Endothelial cell of umbilical vein (primary cell): ENCODE measurements at regions not wholly inside any gene's neighbourhood (a gene's known extent, or its start where the extent isn't known, plus 50 kb on each side); places are given as distances from the start of the nearest gene placed in this dataset.

Experiments used
- BruUV-seq: library from RNA; stranded (reverse); fragments of 400-500 nt; replicated peaks from 2 replicates; lab custom pipeline; 2021; lab: Mats Ljungman, UMichigan
- CTCF ChIA-PET: fragments of 300-600, 350-600 bp; sonication (Branson Sonifier 250); formaldehyde crosslinking; loops from one replicate; lab custom pipeline; 2021; ENCODE audit warnings: antibody characterized with exemption, inconsistent platforms; lab: Charles Lee
- POLR2A ChIA-PET: fragments of 300-600, 350-600 bp; sonication (Branson Sonifier 250); formaldehyde crosslinking; loops from one replicate; lab custom pipeline; 2021; ENCODE audit warnings: antibody characterized with exemption, inconsistent platforms; lab: Charles Lee
- DNase-seq: peaks from one replicate; pipeline ENCODE4 v3.0.0-alpha.2; 2011; ENCODE audit warnings: low read depth, low spot score
- FAIRE-seq: peaks from 2 replicates; lab custom pipeline; 2011; peaks lifted over from hg19 to GRCh38; lab: Jason Lieb, UNC
- H2AFZ ChIP-seq: 2 replicates; pipeline ENCODE4 v1.6.0; 2012; ENCODE audit warnings: low read depth, low read length, control low read depth, inconsistent platforms
- H3K27ac ChIP-seq: 2 replicates; pipeline ENCODE4 v1.5.1; 2011; ENCODE audit warnings: low read depth, mild to moderate bottlenecking, control low read depth, low read length, moderate library complexity; ENCODE audit not compliant: insufficient read depth
- H3K27me3 ChIP-seq, 2 experiments: 2 replicates each; pipeline versions ENCODE4 v1.6.0 to v1.6.1; 2011; ENCODE audit warnings: low read length in 2 of 2, mixed read lengths in 1 of 2; ENCODE audit not compliant: control insufficient read depth in 2 of 2, insufficient read depth in 2 of 2
- H3K36me3 ChIP-seq, 2 experiments: 2 replicates in 1 of 2; 3 replicates in 1 of 2; pipeline ENCODE4 v1.5.1; 2011; ENCODE audit warnings: low read length in 2 of 2, mild to moderate bottlenecking in 1 of 2, moderate library complexity in 1 of 2; ENCODE audit not compliant: control insufficient read depth in 2 of 2, insufficient read depth in 2 of 2; ENCODE audit errors: extremely low read depth in 1 of 2
- H3K4me1 ChIP-seq: 3 replicates; pipeline ENCODE4 v1.5.1; 2011; ENCODE audit warnings: mild to moderate bottlenecking, low read length; ENCODE audit not compliant: control insufficient read depth, insufficient read depth; ENCODE audit errors: extremely low read depth
- H3K4me2 ChIP-seq: 2 replicates; pipeline ENCODE4 v1.6.1; 2011; ENCODE audit warnings: low read length, control low read depth, mixed read lengths; ENCODE audit not compliant: insufficient read depth
- H3K4me3 ChIP-seq, 3 experiments: fragments of 200-600 bp in 1 of 3; sonication (generic), shearing (Covaris generic) in 1 of 3; replicated peaks in 1 of 3; 2 replicates each; pipeline ENCODE4 v1.5.1; 2011 to 2016; ENCODE audit warnings: control low read depth in 3 of 3, low read length in 3 of 3, mild to moderate bottlenecking in 2 of 3, inconsistent platforms in 1 of 3, low read depth in 1 of 3, moderate library complexity in 1 of 3; ENCODE audit not compliant: insufficient read depth in 1 of 3
- H3K79me2 ChIP-seq: 2 replicates; pipeline ENCODE4 v1.6.0; 2012; ENCODE audit warnings: low read length, inconsistent platforms; ENCODE audit not compliant: control insufficient read depth, insufficient read depth
- H3K9ac ChIP-seq: replicated peaks from 2 replicates; pipeline ENCODE3; 2011; ENCODE audit warnings: low read length, control low read depth; ENCODE audit not compliant: insufficient read depth; ENCODE audit errors: extremely low read depth
- H3K9me1 ChIP-seq: replicated peaks from 3 replicates; pipeline ENCODE4 v1.6.0; 2011; ENCODE audit warnings: mild to moderate bottlenecking, low read length; ENCODE audit not compliant: control insufficient read depth, insufficient read depth; ENCODE audit errors: extremely low read depth
- H3K9me3 ChIP-seq: replicated peaks from 2 replicates; pipeline ENCODE4 v1.5.1; 2012; ENCODE audit warnings: low read length, inconsistent platforms; ENCODE audit not compliant: control insufficient read depth, insufficient read depth
- H4K20me1 ChIP-seq: replicated peaks from 2 replicates; pipeline ENCODE3; 2011; ENCODE audit warnings: mild to moderate bottlenecking, low read length; ENCODE audit not compliant: control insufficient read depth, insufficient read depth; ENCODE audit errors: extremely low read depth
- EZH2 ChIP-seq: IDR thresholded peaks from 2 replicates; pipeline ENCODE4 v1.6.1; 2012; ENCODE audit warnings: borderline replicate concordance, low read depth, mild to moderate bottlenecking, moderate library complexity, low read length, inconsistent platforms; ENCODE audit not compliant: severe bottlenecking
- FOS ChIP-seq: IDR thresholded peaks from 2 replicates; pipeline ENCODE4 v1.6.1; 2011; ENCODE audit warnings: mild to moderate bottlenecking, low read length, moderate library complexity, borderline replicate concordance; ENCODE audit not compliant: insufficient read depth
- GATA2 ChIP-seq: IDR thresholded peaks from 2 replicates; pipeline ENCODE4 v1.7.0; 2011; ENCODE audit warnings: low read depth, mild to moderate bottlenecking, moderate library complexity, mixed read lengths, low read length; ENCODE audit not compliant: insufficient read length, insufficient read depth
- JUN ChIP-seq: IDR thresholded peaks from 2 replicates; pipeline ENCODE4 v1.6.1; 2011; ENCODE audit warnings: borderline replicate concordance, low read depth; ENCODE audit not compliant: insufficient read length, insufficient read depth
- MYC ChIP-seq: IDR thresholded peaks from one replicate; pipeline ENCODE4 v1.6.1; 2011; ENCODE audit warnings: mild to moderate bottlenecking, low read depth, low read length
- POLR2A ChIP-seq: IDR thresholded peaks from 2 replicates; pipeline ENCODE4 v1.6.1; 2012; ENCODE audit warnings: low read depth, mild to moderate bottlenecking, control low read depth, low read length
- POLR2AphosphoS5 ChIP-seq: IDR thresholded peaks from 2 replicates; pipeline ENCODE4 v1.6.1; 2012; ENCODE audit warnings: low read depth, mild to moderate bottlenecking, control low read depth, low read length, moderate library complexity; ENCODE audit not compliant: insufficient read depth
- dilution Hi-C: fragments of 300-500 bp; cut with MboI; formaldehyde crosslinking; loops from one replicate; pipeline ENCODE4 v1.15.0; 2019; ENCODE audit warnings: low sequenced_read_pairs; ENCODE audit not compliant: extremely low pct_ligation_motif_present
- intact Hi-C: fragments of 100-400 bp; cut with micrococcal nuclease; formaldehyde crosslinking; loops from one replicate; pipeline ENCODE4 v1.10.0; 2022
- TF ChIP-seq, protein P1 (sequence below): IDR thresholded peaks from 2 replicates; pipeline ENCODE4 v1.6.1; 2011; ENCODE audit not compliant: insufficient read depth, insufficient read length
- TF ChIP-seq, protein P2 (sequence below), 2 donors: IDR thresholded peaks; 1 replicate in 1 of 2; 2 replicates in 1 of 2; pipeline ENCODE4 v1.5.1; 2011; ENCODE audit warnings: low read length in 2 of 2, mild to moderate bottlenecking in 2 of 2, moderate library complexity in 2 of 2, control low read depth in 1 of 2, inconsistent platforms in 1 of 2, low read depth in 1 of 2; ENCODE audit not compliant: insufficient read depth in 1 of 2; ENCODE audit errors: extremely low read depth in 1 of 2

DNA sequence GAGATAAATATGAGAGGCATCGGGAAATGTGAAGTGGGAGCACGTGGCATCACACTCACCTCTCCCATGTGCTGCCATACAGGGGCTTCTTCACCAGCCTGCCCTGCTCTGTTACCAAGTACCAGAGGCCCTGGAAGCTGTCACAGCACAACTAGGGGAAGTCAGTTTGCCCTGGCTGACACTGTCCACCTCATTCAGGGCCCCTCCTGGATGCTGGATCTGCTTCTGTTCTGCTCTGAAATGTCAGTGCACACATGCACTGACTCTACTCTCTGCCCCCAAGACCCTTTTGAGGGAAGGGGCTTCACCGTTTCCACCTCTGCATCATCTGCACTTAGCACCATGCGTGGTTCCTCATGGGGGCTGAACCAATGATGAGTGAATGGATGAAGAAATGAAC is 311.1 kb downstream of the EN1 start:
- H3K79me2 ChIP-seq, result no peaks in the 10 kb centered on the region
- no peaks in the 10 kb centered on the region for H4K20me1 ChIP-seq
- H2AFZ ChIP-seq, result no peak overlapping the region
- ChIA-PET POLR2A (no interaction called here), CTCF (no interaction called here)
- intact Hi-C loops, result no loop called here
- H3K9ac ChIP-seq, result no peak overlapping the region
- no peak overlapping the region for H3K27ac ChIP-seq
- no peaks in the 10 kb centered on the region for H3K4me1 ChIP-seq
- no peaks in the 10 kb centered on the region for H3K9me1 ChIP-seq
- no peaks in the 10 kb centered on the region for H3K36me3 ChIP-seq
- no peak overlapping the region for H3K4me3 ChIP-seq
- H3K4me2 ChIP-seq, result no peak overlapping the region
- dilution Hi-C loops, result no loop called here
- FAIRE-seq, result no peak
- no peak for TF ChIP-seq POLR2A
- TF ChIP-seq FOS, result no peak
- TF ChIP-seq POLR2AphosphoS5, result no peak
- TF ChIP-seq MYC, result no peak
- TF ChIP-seq GATA2, result no peak
- TF ChIP-seq, protein P1, sequence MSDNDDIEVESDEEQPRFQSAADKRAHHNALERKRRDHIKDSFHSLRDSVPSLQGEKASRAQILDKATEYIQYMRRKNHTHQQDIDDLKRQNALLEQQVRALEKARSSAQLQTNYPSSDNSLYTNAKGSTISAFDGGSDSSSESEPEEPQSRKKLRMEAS, result no peak
- TF ChIP-seq JUN, result no peak
- no peak for TF ChIP-seq EZH2
- TF ChIP-seq, protein P2, sequence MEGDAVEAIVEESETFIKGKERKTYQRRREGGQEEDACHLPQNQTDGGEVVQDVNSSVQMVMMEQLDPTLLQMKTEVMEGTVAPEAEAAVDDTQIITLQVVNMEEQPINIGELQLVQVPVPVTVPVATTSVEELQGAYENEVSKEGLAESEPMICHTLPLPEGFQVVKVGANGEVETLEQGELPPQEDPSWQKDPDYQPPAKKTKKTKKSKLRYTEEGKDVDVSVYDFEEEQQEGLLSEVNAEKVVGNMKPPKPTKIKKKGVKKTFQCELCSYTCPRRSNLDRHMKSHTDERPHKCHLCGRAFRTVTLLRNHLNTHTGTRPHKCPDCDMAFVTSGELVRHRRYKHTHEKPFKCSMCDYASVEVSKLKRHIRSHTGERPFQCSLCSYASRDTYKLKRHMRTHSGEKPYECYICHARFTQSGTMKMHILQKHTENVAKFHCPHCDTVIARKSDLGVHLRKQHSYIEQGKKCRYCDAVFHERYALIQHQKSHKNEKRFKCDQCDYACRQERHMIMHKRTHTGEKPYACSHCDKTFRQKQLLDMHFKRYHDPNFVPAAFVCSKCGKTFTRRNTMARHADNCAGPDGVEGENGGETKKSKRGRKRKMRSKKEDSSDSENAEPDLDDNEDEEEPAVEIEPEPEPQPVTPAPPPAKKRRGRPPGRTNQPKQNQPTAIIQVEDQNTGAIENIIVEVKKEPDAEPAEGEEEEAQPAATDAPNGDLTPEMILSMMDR (IDR thresholded peaks at IDR 0.05; ENCODE audit: extremely low read depth in 1 of 2, insufficient read depth in 1 of 2, low read depth in 1 of 2, low read length in 2 of 2), result no peak
- no TSS peak for BruUV-seq
- no peaks in the 10 kb centered on the region for H3K9me3 ChIP-seq
- H3K27me3 ChIP-seq, result no peaks in the 10 kb centered on the region
- no peak for DNase-seq
